ENCODE measurements at regions not wholly inside any gene's neighbourhood (a gene's known extent, or its start where the extent isn't known, plus 50 kb on each side); places are given as distances from the start of the nearest gene placed in this dataset.
A peak's percentile ranks its signal among the peaks of the same experiment; 100 is the strongest.

GRCh38 chr4:126800575-126801141 lies 832.1 kb upstream of the INTU start:
- in situ Hi-C loops (cut with MboI; ENCODE audit: low pct_unique_long_range_greater_than_20kb, low sequenced_read_pairs): no loop called here
- no peak for DNase-seq

GRCh38 chr4:126807132-126807531 lies 825.6 kb upstream of the INTU start:
- DNase-seq: no peak
- in situ Hi-C loops (cut with MboI; ENCODE audit: low pct_unique_long_range_greater_than_20kb, low sequenced_read_pairs): no loop called here

- in situ Hi-C loops (cut with MboI; ENCODE audit: low pct_unique_long_range_greater_than_20kb, low sequenced_read_pairs): no loop called here
Measured at GRCh38 chr4:126812076-126812475, 820.7 kb upstream of the INTU start.

GRCh38 chr4:126820631-126821030 lies 812.1 kb upstream of the INTU start:
- in situ Hi-C loops (cut with MboI; ENCODE audit: low pct_unique_long_range_greater_than_20kb, low sequenced_read_pairs): no loop called here
- DNase-seq: no peak

More at GRCh38 chr4:126812076-126812475, 820.7 kb upstream of the INTU start:
- no peak for DNase-seq

- in situ Hi-C loops (cut with MboI; ENCODE audit: low pct_unique_long_range_greater_than_20kb, low sequenced_read_pairs): no loop called here
- no peak for DNase-seq
Measured at GRCh38 chr4:126821152-126821551, 811.6 kb upstream of the INTU start.

- no peak for DNase-seq
- in situ Hi-C loops (cut with MboI; ENCODE audit: low pct_unique_long_range_greater_than_20kb, low sequenced_read_pairs): no loop called here
Measured at GRCh38 chr4:126825083-126825482, 807.7 kb upstream of the INTU start.

GRCh38 chr4:126827669-126828068 lies 805.1 kb upstream of the INTU start:
- in situ Hi-C loops (cut with MboI; ENCODE audit: low pct_unique_long_range_greater_than_20kb, low sequenced_read_pairs): no loop called here
- no peak for DNase-seq

- in situ Hi-C loops (cut with MboI; ENCODE audit: low pct_unique_long_range_greater_than_20kb, low sequenced_read_pairs): no loop called here
Measured at GRCh38 chr4:126834854-126835253, 797.9 kb upstream of the INTU start.

GRCh38 chr4:126838941-126839679 lies 793.6 kb upstream of the INTU start:
- in situ Hi-C loops (cut with MboI; ENCODE audit: low pct_unique_long_range_greater_than_20kb, low sequenced_read_pairs): no loop called here
- DNase-seq: no peak

More at GRCh38 chr4:126834854-126835253, 797.9 kb upstream of the INTU start:
- DNase-seq: no peak

GRCh38 chr4:126843492-126844067 lies 789.2 kb upstream of the INTU start:
- DNase-seq: no peak
- in situ Hi-C loops (cut with MboI; ENCODE audit: low pct_unique_long_range_greater_than_20kb, low sequenced_read_pairs): no loop called here

GRCh38 chr4:126850286-126850685 lies 782.5 kb upstream of the INTU start:
- in situ Hi-C loops (cut with MboI; ENCODE audit: low pct_unique_long_range_greater_than_20kb, low sequenced_read_pairs): no loop called here
- DNase-seq: peak; percentile 3

- in situ Hi-C loops (cut with MboI; ENCODE audit: low pct_unique_long_range_greater_than_20kb, low sequenced_read_pairs): no loop called here
- DNase-seq: no peak
Measured at GRCh38 chr4:126851391-126851790, 781.4 kb upstream of the INTU start.

GRCh38 chr4:126853715-126854114 lies 779.0 kb upstream of the INTU start:
- in situ Hi-C loops (cut with MboI; ENCODE audit: low pct_unique_long_range_greater_than_20kb, low sequenced_read_pairs): no loop called here
- DNase-seq: no peak

GRCh38 chr4:126856906-126857305 lies 775.9 kb upstream of the INTU start:
- in situ Hi-C loops (cut with MboI; ENCODE audit: low pct_unique_long_range_greater_than_20kb, low sequenced_read_pairs): no loop called here
- DNase-seq: no peak

GRCh38 chr4:126859314-126859713 lies 773.4 kb upstream of the INTU start:
- in situ Hi-C loops (cut with MboI; ENCODE audit: low pct_unique_long_range_greater_than_20kb, low sequenced_read_pairs): no loop called here
- no peak for DNase-seq

- in situ Hi-C loops (cut with MboI; ENCODE audit: low pct_unique_long_range_greater_than_20kb, low sequenced_read_pairs): no loop called here
- no peak for DNase-seq
Measured at GRCh38 chr4:126859872-126860271, 772.9 kb upstream of the INTU start.

GRCh38 chr4:126860308-126860707 lies 772.4 kb upstream of the INTU start:
- in situ Hi-C loops (cut with MboI; ENCODE audit: low pct_unique_long_range_greater_than_20kb, low sequenced_read_pairs): no loop called here
- DNase-seq: no peak

- DNase-seq: no peak
- in situ Hi-C loops (cut with MboI; ENCODE audit: low pct_unique_long_range_greater_than_20kb, low sequenced_read_pairs): no loop called here
Measured at GRCh38 chr4:126869967-126870366, 762.8 kb upstream of the INTU start.

- in situ Hi-C loops (cut with MboI; ENCODE audit: low pct_unique_long_range_greater_than_20kb, low sequenced_read_pairs): no loop called here
- DNase-seq: no peak
Measured at GRCh38 chr4:126871810-126872209, 760.9 kb upstream of the INTU start.

- no peak for DNase-seq
- in situ Hi-C loops (cut with MboI; ENCODE audit: low pct_unique_long_range_greater_than_20kb, low sequenced_read_pairs): no loop called here
Measured at GRCh38 chr4:126874533-126874932, 758.2 kb upstream of the INTU start.

- in situ Hi-C loops (cut with MboI; ENCODE audit: low pct_unique_long_range_greater_than_20kb, low sequenced_read_pairs): no loop called here
- DNase-seq: no peak
Measured at GRCh38 chr4:126888968-126889367, 743.8 kb upstream of the INTU start.
